ENCODE measurements at regions not wholly inside any gene's neighbourhood (a gene's known extent, or its start where the extent isn't known, plus 50 kb on each side); places are given as distances from the start of the nearest gene placed in this dataset.

DNA sequence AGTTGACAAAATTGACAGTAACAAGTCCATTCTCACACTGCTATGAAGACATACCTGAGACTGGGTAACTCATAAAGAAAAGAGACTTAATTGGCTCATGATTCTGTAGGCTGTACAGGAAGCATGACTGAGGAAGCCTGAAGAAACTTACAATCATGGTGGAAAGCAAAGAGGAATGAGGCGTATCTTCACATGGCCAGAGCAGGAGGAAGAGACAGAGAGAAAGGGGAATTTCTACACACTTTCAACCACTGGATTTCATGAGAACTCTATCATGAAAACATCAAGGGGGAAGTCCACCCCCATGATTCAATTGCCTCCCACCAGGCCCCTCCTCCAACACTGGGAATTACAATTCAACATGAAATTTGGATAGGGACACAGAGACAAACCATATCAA is 758.4 kb upstream of the SLITRK1 start:
- no peak overlapping the region for H3K4me3 ChIP-seq
- no peaks in the 10 kb centered on the region for H3K9me3 ChIP-seq
- H3K36me3 ChIP-seq, result no peaks in the 10 kb centered on the region
- no peak for TF ChIP-seq POLR2A (IDR thresholded peaks at IDR 0.05)
- TF ChIP-seq, protein P1, sequence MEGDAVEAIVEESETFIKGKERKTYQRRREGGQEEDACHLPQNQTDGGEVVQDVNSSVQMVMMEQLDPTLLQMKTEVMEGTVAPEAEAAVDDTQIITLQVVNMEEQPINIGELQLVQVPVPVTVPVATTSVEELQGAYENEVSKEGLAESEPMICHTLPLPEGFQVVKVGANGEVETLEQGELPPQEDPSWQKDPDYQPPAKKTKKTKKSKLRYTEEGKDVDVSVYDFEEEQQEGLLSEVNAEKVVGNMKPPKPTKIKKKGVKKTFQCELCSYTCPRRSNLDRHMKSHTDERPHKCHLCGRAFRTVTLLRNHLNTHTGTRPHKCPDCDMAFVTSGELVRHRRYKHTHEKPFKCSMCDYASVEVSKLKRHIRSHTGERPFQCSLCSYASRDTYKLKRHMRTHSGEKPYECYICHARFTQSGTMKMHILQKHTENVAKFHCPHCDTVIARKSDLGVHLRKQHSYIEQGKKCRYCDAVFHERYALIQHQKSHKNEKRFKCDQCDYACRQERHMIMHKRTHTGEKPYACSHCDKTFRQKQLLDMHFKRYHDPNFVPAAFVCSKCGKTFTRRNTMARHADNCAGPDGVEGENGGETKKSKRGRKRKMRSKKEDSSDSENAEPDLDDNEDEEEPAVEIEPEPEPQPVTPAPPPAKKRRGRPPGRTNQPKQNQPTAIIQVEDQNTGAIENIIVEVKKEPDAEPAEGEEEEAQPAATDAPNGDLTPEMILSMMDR (IDR thresholded peaks at IDR 0.05), result no peak
- no peak for TF ChIP-seq POLR2AphosphoS5 (IDR thresholded peaks at IDR 0.05)
- no peak for TF ChIP-seq EP300 (IDR thresholded peaks at IDR 0.05; ENCODE audit: low read depth)
- 89% methylated on average over 1 of the region's 1 CpG; no CpG with 5 or more reads in 1 of the 2 donors for WGBS, 2 donors (ENCODE audit: low coverage in 1 of 2)
- H3K27ac ChIP-seq, result no peak overlapping the region
- no peaks in the 10 kb centered on the region for H3K27me3 ChIP-seq
- H3K4me1 ChIP-seq, result no peaks in the 10 kb centered on the region
- in situ Hi-C loops (cut with MboI; ENCODE audit: low pct_ligation_motif_present in 1 of 4, low pct_unique_long_range_greater_than_20kb in 1 of 4, low sequenced_read_pairs in 3 of 4), result no loop called here
- DNase-seq, result no peak
- intact Hi-C loops (cut with DNase I; ENCODE audit: low total_unique reads), result no loop called here

DNA sequence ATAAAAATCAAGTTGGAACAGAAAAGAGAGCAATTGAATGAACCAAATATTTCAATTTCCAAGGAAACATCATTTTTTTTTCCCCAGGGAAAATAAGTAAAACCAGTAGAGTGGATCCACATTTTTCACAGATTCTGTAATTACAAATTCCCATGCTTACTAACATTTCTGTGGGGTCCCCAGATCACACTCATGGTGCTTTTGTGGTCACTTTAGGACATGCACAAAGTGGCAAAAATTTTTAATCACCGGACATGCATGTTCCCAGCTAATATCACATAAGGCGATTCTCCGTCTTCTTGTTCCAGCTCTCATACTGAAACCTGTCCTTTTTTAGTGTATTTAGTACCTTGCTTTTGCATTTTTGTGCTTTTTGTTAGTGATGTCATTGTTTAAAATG is 748.2 kb upstream of the SLITRK1 start:
- H3K4me1 ChIP-seq, result no peaks in the 10 kb centered on the region
- WGBS, 2 donors (ENCODE audit: low coverage in 1 of 2), result 96% methylated on average over 3 of the region's 3 CpGs; no CpG with 5 or more reads in 1 of the 2 donors
- TF ChIP-seq EP300 (IDR thresholded peaks at IDR 0.05; ENCODE audit: low read depth), result no peak
- no peak for TF ChIP-seq POLR2AphosphoS5 (IDR thresholded peaks at IDR 0.05)
- no peak for TF ChIP-seq POLR2A (IDR thresholded peaks at IDR 0.05)
- TF ChIP-seq, protein P1 (IDR thresholded peaks at IDR 0.05), result no peak
- H3K4me3 ChIP-seq, result no peak overlapping the region
- DNase-seq, result no peak
- no peaks in the 10 kb centered on the region for H3K27me3 ChIP-seq
- no peaks in the 10 kb centered on the region for H3K36me3 ChIP-seq
- no peaks in the 10 kb centered on the region for H3K9me3 ChIP-seq
- in situ Hi-C loops (cut with MboI; ENCODE audit: low pct_ligation_motif_present in 1 of 4, low pct_unique_long_range_greater_than_20kb in 1 of 4, low sequenced_read_pairs in 3 of 4), result no loop called here
- no peak overlapping the region for H3K27ac ChIP-seq
- intact Hi-C loops (cut with DNase I; ENCODE audit: low total_unique reads), result no loop called here

DNA sequence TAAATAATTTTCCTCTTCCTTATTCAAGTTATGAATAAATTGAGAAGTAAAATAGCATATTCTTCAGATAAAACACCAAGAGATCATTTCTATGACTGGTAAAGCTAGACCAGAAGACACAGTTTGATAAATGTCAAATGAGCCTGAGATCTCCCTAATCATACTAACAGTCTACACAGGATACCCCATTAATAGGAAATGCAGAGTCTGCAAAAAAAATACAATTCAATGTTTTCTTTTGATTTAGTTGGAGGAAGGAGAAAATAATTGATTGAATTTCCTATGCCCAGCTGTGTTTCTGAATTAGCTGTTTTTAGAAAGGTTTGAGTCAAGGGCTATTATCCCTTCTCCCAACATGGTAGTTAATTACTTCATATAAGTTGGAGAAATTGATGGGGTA is 734.6 kb upstream of the SLITRK1 start:
- Histone ChIP-seq H3K4me1 (no peaks in the 10 kb centered on the region), H3K27me3 (no peaks in the 10 kb centered on the region), H3K4me3 (no peak overlapping the region), H3K9me3 (no peaks in the 10 kb centered on the region), H3K27ac (no peak overlapping the region), H3K36me3 (no peaks in the 10 kb centered on the region)
- no peak for DNase-seq
- in situ Hi-C loops (cut with MboI; ENCODE audit: low pct_ligation_motif_present in 1 of 4, low pct_unique_long_range_greater_than_20kb in 1 of 4, low sequenced_read_pairs in 3 of 4) (no loop called here), intact Hi-C loops (cut with DNase I; ENCODE audit: low total_unique reads) (no loop called here)
- no peak for TF ChIP-seq POLR2AphosphoS5 (IDR thresholded peaks at IDR 0.05)
- no peak for TF ChIP-seq POLR2A (IDR thresholded peaks at IDR 0.05)
- TF ChIP-seq EP300 (IDR thresholded peaks at IDR 0.05; ENCODE audit: low read depth), result no peak
- TF ChIP-seq, protein P1 (IDR thresholded peaks at IDR 0.05), result no peak

DNA sequence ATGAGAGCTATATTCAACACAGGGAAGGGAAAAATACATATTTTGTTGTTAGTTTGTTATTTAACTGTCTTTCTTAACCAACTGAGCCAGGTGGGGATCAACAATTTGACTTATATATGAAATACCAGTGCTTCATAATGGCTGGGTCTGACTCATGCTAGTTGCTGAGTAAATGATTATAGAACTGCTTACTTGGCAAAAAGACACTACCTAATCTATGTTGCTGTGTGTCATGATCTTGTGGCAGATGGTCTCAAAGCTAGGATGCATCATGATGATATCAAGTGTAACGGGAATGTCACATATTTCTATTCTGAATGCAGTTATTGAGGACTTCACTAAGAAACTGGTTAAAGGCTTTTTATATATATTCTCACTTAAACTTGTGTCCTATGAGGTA is 727.4 kb upstream of the SLITRK1 start:
- Histone ChIP-seq H3K4me1 (no peaks in the 10 kb centered on the region), H3K36me3 (no peaks in the 10 kb centered on the region), H3K27ac (no peak overlapping the region), H3K9me3 (no peaks in the 10 kb centered on the region), H3K4me3 (no peak overlapping the region), H3K27me3 (no peaks in the 10 kb centered on the region)
- DNase-seq, result no peak
- TF ChIP-seq POLR2AphosphoS5 (IDR thresholded peaks at IDR 0.05) (no peak), POLR2A (IDR thresholded peaks at IDR 0.05) (no peak), EP300 (IDR thresholded peaks at IDR 0.05; ENCODE audit: low read depth) (no peak)
- TF ChIP-seq, protein P1 (IDR thresholded peaks at IDR 0.05), result no peak
- 69% methylated on average over 1 of the region's 1 CpG; no CpG with 5 or more reads in 1 of the 2 donors for whole genome bisulfite sequencing, 2 donors (ENCODE audit: low coverage in 1 of 2)
- in situ Hi-C loops (cut with MboI; ENCODE audit: low pct_ligation_motif_present in 1 of 4, low pct_unique_long_range_greater_than_20kb in 1 of 4, low sequenced_read_pairs in 3 of 4), result no loop called here
- intact Hi-C loops (cut with DNase I; ENCODE audit: low total_unique reads), result no loop called here
